ENCODE measurements at regions not wholly inside any gene's neighbourhood (a gene's known extent, or its start where the extent isn't known, plus 50 kb on each side); places are given as distances from the start of the nearest gene placed in this dataset.

DNA sequence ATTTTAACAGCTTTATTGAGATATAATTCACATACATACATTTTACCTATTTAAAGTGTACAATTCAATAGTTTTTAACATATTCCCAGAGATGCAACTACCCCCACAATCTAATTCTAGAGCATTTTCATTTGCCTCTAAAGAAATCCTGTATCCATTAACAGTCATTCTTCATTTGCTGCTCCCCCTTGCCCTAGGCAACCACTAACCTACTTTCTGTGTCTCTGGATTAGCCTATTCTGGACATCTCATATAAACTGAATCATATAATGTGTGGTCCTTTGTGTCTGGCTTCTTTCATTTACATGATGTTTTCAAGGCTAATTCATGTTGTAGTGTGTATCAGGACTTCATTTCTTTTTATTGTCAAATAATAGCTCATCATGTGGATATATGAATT, 105.1 kb upstream of the GRPR start:
- no TSS peak for BruUV-seq (replicated peaks)
- ChIA-PET POLR2A (no interaction called here), CTCF (no interaction called here)
- Histone ChIP-seq H3K4me3 (replicated peaks in 1 of 3; ENCODE audit: insufficient read depth in 1 of 3, low read depth in 1 of 3, low read length in 3 of 3) (no peak overlapping the region), H2AFZ (ENCODE audit: low read depth, low read length) (no peak overlapping the region), H3K79me2 (ENCODE audit: control insufficient read depth, insufficient read depth, low read length) (no peaks in the 10 kb centered on the region), H3K4me1 (ENCODE audit: control insufficient read depth, extremely low read depth, insufficient read depth, low read length) (peaks cover 10% of the 10 kb centered on the region), H3K4me2 (ENCODE audit: insufficient read depth, low read length) (no peak overlapping the region), H3K9me3 (replicated peaks; ENCODE audit: control insufficient read depth, insufficient read depth, low read length) (no peaks in the 10 kb centered on the region), H3K27ac (ENCODE audit: insufficient read depth, low read depth, low read length) (no peak overlapping the region), H3K27me3 (ENCODE audit: control insufficient read depth in 2 of 2, insufficient read depth in 2 of 2, low read length in 2 of 2) (peaks cover 0 to 11% of the 10 kb centered on the region in 2 experiments), H3K9ac (replicated peaks; ENCODE audit: extremely low read depth, insufficient read depth, low read length) (no peak overlapping the region), H3K9me1 (replicated peaks; ENCODE audit: control insufficient read depth, extremely low read depth, insufficient read depth, low read length) (no peaks in the 10 kb centered on the region), H4K20me1 (replicated peaks; ENCODE audit: control insufficient read depth, extremely low read depth, insufficient read depth, low read length) (no peaks in the 10 kb centered on the region), H3K36me3 (ENCODE audit: control insufficient read depth in 2 of 2, extremely low read depth in 1 of 2, insufficient read depth in 2 of 2, low read length in 2 of 2) (no peaks in the 10 kb centered on the region)
- dilution Hi-C loops (cut with MboI; ENCODE audit: extremely low pct_ligation_motif_present, low sequenced_read_pairs) (no loop called here), intact Hi-C loops (cut with micrococcal nuclease) (no loop called here)
- no peak for TF ChIP-seq FOS (IDR thresholded peaks at IDR 0.05; ENCODE audit: borderline replicate concordance, insufficient read depth, low read length)
- TF ChIP-seq, protein P1, sequence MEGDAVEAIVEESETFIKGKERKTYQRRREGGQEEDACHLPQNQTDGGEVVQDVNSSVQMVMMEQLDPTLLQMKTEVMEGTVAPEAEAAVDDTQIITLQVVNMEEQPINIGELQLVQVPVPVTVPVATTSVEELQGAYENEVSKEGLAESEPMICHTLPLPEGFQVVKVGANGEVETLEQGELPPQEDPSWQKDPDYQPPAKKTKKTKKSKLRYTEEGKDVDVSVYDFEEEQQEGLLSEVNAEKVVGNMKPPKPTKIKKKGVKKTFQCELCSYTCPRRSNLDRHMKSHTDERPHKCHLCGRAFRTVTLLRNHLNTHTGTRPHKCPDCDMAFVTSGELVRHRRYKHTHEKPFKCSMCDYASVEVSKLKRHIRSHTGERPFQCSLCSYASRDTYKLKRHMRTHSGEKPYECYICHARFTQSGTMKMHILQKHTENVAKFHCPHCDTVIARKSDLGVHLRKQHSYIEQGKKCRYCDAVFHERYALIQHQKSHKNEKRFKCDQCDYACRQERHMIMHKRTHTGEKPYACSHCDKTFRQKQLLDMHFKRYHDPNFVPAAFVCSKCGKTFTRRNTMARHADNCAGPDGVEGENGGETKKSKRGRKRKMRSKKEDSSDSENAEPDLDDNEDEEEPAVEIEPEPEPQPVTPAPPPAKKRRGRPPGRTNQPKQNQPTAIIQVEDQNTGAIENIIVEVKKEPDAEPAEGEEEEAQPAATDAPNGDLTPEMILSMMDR (IDR thresholded peaks at IDR 0.05; ENCODE audit: extremely low read depth in 1 of 2, insufficient read depth in 1 of 2, low read depth in 1 of 2, low read length in 2 of 2): no peak
- no peak for TF ChIP-seq MYC (IDR thresholded peaks at IDR 0.05; ENCODE audit: low read depth, low read length)
- no peak for TF ChIP-seq POLR2A (IDR thresholded peaks at IDR 0.05; ENCODE audit: low read depth, low read length)
- TF ChIP-seq, protein P2, sequence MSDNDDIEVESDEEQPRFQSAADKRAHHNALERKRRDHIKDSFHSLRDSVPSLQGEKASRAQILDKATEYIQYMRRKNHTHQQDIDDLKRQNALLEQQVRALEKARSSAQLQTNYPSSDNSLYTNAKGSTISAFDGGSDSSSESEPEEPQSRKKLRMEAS (IDR thresholded peaks at IDR 0.05; ENCODE audit: insufficient read depth, insufficient read length): no peak
- no peak for TF ChIP-seq EZH2 (IDR thresholded peaks at IDR 0.05; ENCODE audit: borderline replicate concordance, low read depth, low read length, severe bottlenecking)
- TF ChIP-seq GATA2 (IDR thresholded peaks at IDR 0.05; ENCODE audit: insufficient read depth, insufficient read length, low read depth, low read length): no peak
- TF ChIP-seq POLR2AphosphoS5 (IDR thresholded peaks at IDR 0.05; ENCODE audit: insufficient read depth, low read depth, low read length): no peak
- TF ChIP-seq JUN (IDR thresholded peaks at IDR 0.05; ENCODE audit: borderline replicate concordance, insufficient read depth, insufficient read length, low read depth): no peak
- FAIRE-seq (no peak), DNase-seq (ENCODE audit: low read depth, low spot score) (no peak)
